MM.1S (cell line): ENCODE measurements at regions not wholly inside any gene's neighbourhood (a gene's known extent, or its start where the extent isn't known, plus 50 kb on each side); places are given as distances from the start of the nearest gene placed in this dataset.
"Not testable (repeated sequence)": the region's sequence is repeated elsewhere in the genome, so short reads cannot be mapped to it uniquely, and the experiment has no call there.

Source experiments
- DNase-seq: peaks from one replicate; pipeline ENCODE4 v3.0.0-alpha.2; 2015
- H2AFZ ChIP-seq: fragments of 300-600 bp; sonication (generic); 2 replicates; pipeline ENCODE4 v1.6.0; 2016; ENCODE audit warnings: antibody characterized with exemption, low read length
- H3F3A ChIP-seq: fragments of 300-600 bp; sonication (generic); 2 replicates; pipeline ENCODE4 v1.6.1; 2016; ENCODE audit warnings: mild to moderate bottlenecking, antibody characterized with exemption, low read length, moderate library complexity, mixed read lengths; ENCODE audit not compliant: insufficient read depth
- H3K27ac ChIP-seq: fragments of 300-600 bp; sonication (generic); 2 replicates; pipeline ENCODE4 v1.5.1; 2016; ENCODE audit warnings: mild to moderate bottlenecking, low read length
- H3K27me3 ChIP-seq: fragments of 300-600 bp; sonication (generic); replicated peaks from 2 replicates; pipeline ENCODE4 v1.6.0; 2016; ENCODE audit warnings: low read length; ENCODE audit not compliant: insufficient read depth
- H3K36me3 ChIP-seq: fragments of 300-600 bp; sonication (generic); replicated peaks from 2 replicates; pipeline ENCODE4 v1.6.1; 2016; ENCODE audit warnings: mild to moderate bottlenecking, low read length, mixed read lengths; ENCODE audit not compliant: insufficient read depth
- H3K4me1 ChIP-seq: fragments of 300-600 bp; sonication (generic); 2 replicates; pipeline ENCODE4 v1.6.1; 2016; ENCODE audit warnings: low read length, mixed read lengths
- H3K4me2 ChIP-seq: fragments of 300-600 bp; sonication (generic); 2 replicates; pipeline ENCODE4 v1.6.0; 2016; ENCODE audit warnings: low read depth, low read length
- H3K4me3 ChIP-seq: fragments of 300-600 bp; sonication (generic); 2 replicates; pipeline ENCODE4 v1.5.1; 2016; ENCODE audit warnings: low read length, mixed read lengths
- H3K79me2 ChIP-seq: fragments of 300-600 bp; sonication (generic); 2 replicates; pipeline ENCODE4 v1.6.1; 2016; ENCODE audit warnings: mixed run types, low read length, mixed read lengths
- H3K9ac ChIP-seq: fragments of 300-600 bp; sonication (generic); 2 replicates; pipeline ENCODE4 v1.6.1; 2016; ENCODE audit warnings: low read length, mixed read lengths
- H3K9me2 ChIP-seq: fragments of 300-600 bp; sonication (generic); replicated peaks from 2 replicates; pipeline ENCODE4 v1.6.1; 2016; ENCODE audit warnings: mild to moderate bottlenecking, low read length, mixed read lengths; ENCODE audit not compliant: insufficient read depth
- H3K9me3 ChIP-seq: fragments of 300-600 bp; sonication (generic); replicated peaks from 2 replicates; pipeline ENCODE4 v1.6.1; 2016; ENCODE audit warnings: mild to moderate bottlenecking, low read length, mixed read lengths; ENCODE audit not compliant: insufficient read depth
- H4K20me1 ChIP-seq: fragments of 300-600 bp; sonication (generic); 2 replicates; pipeline ENCODE4 v1.6.1; 2016; ENCODE audit warnings: mild to moderate bottlenecking, low read length, moderate library complexity, mixed read lengths; ENCODE audit not compliant: insufficient read depth
- EZH2 ChIP-seq: fragments of 300-600 bp; sonication (generic); optimal IDR thresholded peaks from 2 replicates; pipeline ENCODE3; 2017; ENCODE audit warnings: low read depth, mild to moderate bottlenecking, antibody characterized with exemption, low read length, mixed read lengths
- EZH2phosphoT487 ChIP-seq: fragments of 300-600 bp; sonication (generic); IDR thresholded peaks from 2 replicates; pipeline ENCODE4 v1.6.1; 2018; ENCODE audit warnings: antibody characterized with exemption, low read length
- TF ChIP-seq, protein P1 (sequence below): fragments of 300-600 bp; sonication (generic); IDR thresholded peaks from 2 replicates; pipeline ENCODE4 v1.5.1; 2016; ENCODE audit warnings: antibody characterized with exemption, low read length, mixed read lengths

DNA sequence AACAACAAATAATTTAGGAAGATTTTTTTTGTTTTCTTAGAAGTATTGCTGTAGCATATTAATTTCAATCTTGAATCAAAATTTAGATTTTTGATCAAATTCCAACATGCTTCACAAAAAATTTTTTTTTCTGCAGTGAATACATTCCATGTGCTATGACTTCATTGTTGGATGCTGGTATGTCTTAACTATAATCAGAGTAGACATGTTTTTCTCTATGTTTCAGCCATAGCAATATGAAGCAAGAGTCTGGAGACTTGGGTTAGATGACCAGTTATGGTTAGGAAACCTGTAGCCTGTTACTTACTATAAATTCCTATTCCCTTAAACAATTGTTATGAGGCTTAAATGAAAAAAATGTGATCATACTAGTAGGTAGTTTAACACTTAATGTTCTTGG lies 176.1 kb upstream of the CHL1 start:
- TF ChIP-seq, protein P1, sequence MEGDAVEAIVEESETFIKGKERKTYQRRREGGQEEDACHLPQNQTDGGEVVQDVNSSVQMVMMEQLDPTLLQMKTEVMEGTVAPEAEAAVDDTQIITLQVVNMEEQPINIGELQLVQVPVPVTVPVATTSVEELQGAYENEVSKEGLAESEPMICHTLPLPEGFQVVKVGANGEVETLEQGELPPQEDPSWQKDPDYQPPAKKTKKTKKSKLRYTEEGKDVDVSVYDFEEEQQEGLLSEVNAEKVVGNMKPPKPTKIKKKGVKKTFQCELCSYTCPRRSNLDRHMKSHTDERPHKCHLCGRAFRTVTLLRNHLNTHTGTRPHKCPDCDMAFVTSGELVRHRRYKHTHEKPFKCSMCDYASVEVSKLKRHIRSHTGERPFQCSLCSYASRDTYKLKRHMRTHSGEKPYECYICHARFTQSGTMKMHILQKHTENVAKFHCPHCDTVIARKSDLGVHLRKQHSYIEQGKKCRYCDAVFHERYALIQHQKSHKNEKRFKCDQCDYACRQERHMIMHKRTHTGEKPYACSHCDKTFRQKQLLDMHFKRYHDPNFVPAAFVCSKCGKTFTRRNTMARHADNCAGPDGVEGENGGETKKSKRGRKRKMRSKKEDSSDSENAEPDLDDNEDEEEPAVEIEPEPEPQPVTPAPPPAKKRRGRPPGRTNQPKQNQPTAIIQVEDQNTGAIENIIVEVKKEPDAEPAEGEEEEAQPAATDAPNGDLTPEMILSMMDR: no peak
- TF ChIP-seq EZH2: no peak
- Histone ChIP-seq H3K9ac (no peak overlapping the region), H3K27me3 (no peaks in the 10 kb centered on the region), H3K36me3 (no peaks in the 10 kb centered on the region), H3K4me2 (no peak overlapping the region), H2AFZ (no peak overlapping the region), H3K4me3 (no peak overlapping the region), H3K4me1 (no peaks in the 10 kb centered on the region), H4K20me1 (no peaks in the 10 kb centered on the region), H3K27ac (no peak overlapping the region), H3F3A (no peaks in the 10 kb centered on the region), H3K9me3 (no peaks in the 10 kb centered on the region), H3K9me2 (no peaks in the 10 kb centered on the region), H3K79me2 (no peaks in the 10 kb centered on the region)
- no peak for DNase-seq

DNA sequence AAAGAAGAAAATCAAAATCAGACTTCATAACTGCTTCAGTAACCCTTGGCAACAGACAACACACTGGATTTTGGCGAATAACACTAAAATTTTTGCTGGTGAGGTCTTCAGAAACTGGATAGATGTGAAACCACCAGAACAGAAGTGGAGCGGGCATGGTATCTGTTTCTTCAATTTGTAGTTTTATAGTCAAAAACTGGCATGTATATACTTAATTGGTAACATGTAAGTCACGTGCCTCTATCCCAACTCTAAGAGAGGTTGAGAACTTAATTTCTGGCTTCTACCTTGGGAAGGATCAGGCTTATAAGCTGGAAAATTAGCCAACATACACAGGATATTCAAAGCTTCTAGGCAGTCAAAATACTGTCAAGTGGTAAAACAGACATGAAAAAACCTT lies 172.6 kb upstream of the CHL1 start:
- no peaks in the 10 kb centered on the region for H3K9me3 ChIP-seq
- no peaks in the 10 kb centered on the region for H3K27me3 ChIP-seq
- no peaks in the 10 kb centered on the region for H3K36me3 ChIP-seq
- TF ChIP-seq EZH2 (no peak), EZH2phosphoT487 (no peak)
- TF ChIP-seq, protein P1: no peak
- no peaks in the 10 kb centered on the region for H3F3A ChIP-seq
- no peak overlapping the region for H3K4me2 ChIP-seq
- H4K20me1 ChIP-seq: no peaks in the 10 kb centered on the region
- H3K79me2 ChIP-seq: no peaks in the 10 kb centered on the region
- DNase-seq: no peak
- no peak overlapping the region for H2AFZ ChIP-seq
- no peaks in the 10 kb centered on the region for H3K4me1 ChIP-seq
- H3K27ac ChIP-seq: no peak overlapping the region
- H3K4me3 ChIP-seq: no peak overlapping the region
- H3K9me2 ChIP-seq: no peaks in the 10 kb centered on the region
- H3K9ac ChIP-seq: no peak overlapping the region

GRCh38 chr3:25056-25455 lies 171.5 kb upstream of the CHL1 start:
- H2AFZ ChIP-seq: no peak overlapping the region
- no peak for DNase-seq
- H3K4me3 ChIP-seq: no peak overlapping the region
- H3K9me3 ChIP-seq: no peaks in the 10 kb centered on the region
- no peak for TF ChIP-seq EZH2phosphoT487
- TF ChIP-seq, protein P1: no peak
- no peak for TF ChIP-seq EZH2
- H3K79me2 ChIP-seq: no peaks in the 10 kb centered on the region
- H3K27ac ChIP-seq: no peak overlapping the region
- no peaks in the 10 kb centered on the region for H4K20me1 ChIP-seq
- no peaks in the 10 kb centered on the region for H3F3A ChIP-seq
- H3K9me2 ChIP-seq: no peaks in the 10 kb centered on the region
- H3K27me3 ChIP-seq: no peaks in the 10 kb centered on the region
- no peak overlapping the region for H3K9ac ChIP-seq
- no peak overlapping the region for H3K4me2 ChIP-seq
- no peaks in the 10 kb centered on the region for H3K36me3 ChIP-seq
- H3K4me1 ChIP-seq: no peaks in the 10 kb centered on the region

DNA sequence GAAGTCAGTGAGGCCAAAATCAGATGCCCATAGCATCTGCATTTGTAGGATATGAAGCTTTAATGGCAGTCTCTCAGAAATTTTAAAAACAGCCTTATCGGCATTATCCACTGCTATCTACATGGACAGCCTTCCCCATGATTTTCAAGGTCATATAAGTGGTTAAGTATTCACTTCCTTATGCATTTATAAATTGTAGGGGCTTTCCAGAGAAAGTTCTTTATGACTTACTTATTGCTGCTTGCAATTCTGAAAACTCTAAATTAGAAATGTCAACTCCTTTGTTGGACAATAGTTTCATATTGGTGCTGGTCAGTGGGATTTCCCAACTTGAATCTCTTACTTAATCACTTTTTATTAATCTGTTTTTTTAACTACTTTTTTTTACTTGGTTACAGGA lies 160.6 kb upstream of the CHL1 start:
- not testable (repeated sequence) for H3K36me3 ChIP-seq, H3F3A ChIP-seq, H3K4me3 ChIP-seq, H3K27me3 ChIP-seq, H3K9me3 ChIP-seq, H4K20me1 ChIP-seq, H3K27ac ChIP-seq, H3K79me2 ChIP-seq, H3K9me2 ChIP-seq, DNase-seq, H2AFZ ChIP-seq, H3K4me1 ChIP-seq, H3K4me2 ChIP-seq, H3K9ac ChIP-seq
